Muscle of arm (tissue), 1 donor: ENCODE measurements at regions not wholly inside any gene's neighbourhood (a gene's known extent, or its start where the extent isn't known, plus 50 kb on each side); places are given as distances from the start of the nearest gene placed in this dataset.
"Not testable (repeated sequence)": the region's sequence is repeated elsewhere in the genome, so short reads cannot be mapped to it uniquely, and the experiment has no call there.

Experiments used
- DNase-seq: peaks from one replicate; pipeline ENCODE4 v3.0.0-alpha.2; 2013

DNA sequence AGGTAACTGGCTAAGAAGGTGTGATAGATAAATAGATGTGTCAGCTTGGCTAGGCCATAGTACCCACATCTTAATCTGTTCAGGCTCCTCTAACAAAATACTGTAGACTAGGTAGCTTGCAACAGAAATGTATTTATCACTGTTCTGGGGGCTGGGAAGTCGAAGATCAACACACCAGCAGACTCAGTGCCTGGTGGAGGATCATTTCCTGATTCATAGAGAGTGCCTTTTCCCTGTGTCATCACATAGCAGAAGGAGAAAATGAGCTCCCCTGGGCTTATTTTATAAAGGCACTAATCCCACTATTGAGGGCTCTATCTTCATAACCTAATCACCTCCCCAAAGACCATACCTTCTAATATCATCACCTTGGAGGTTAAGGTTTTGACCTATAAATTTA lies 532.7 kb upstream of the OLFM3 start:
- DNase-seq = no peak

DNA sequence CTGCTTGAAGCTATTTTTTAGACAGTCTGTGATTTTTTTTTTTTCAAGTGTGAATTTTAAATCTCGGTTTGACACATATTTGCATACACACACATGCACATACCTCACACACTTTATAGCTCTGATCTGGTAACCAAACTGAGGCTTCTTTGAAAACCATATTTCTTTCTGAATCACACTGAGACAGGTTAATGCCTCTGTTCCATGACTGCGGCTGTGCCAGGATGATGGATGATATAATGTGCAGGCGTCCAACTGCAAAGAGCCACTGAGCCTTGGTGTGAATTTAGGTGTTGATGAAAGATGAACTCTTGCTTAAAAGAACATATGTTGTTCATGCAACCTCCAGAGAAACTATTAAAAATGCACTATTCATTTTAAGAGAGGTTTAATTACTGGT lies 504.0 kb upstream of the OLFM3 start:
- no peak for DNase-seq

- no peak for DNase-seq
Observed at GRCh38 chr1:102498929-102499328, 502.2 kb upstream of the OLFM3 start.

DNA sequence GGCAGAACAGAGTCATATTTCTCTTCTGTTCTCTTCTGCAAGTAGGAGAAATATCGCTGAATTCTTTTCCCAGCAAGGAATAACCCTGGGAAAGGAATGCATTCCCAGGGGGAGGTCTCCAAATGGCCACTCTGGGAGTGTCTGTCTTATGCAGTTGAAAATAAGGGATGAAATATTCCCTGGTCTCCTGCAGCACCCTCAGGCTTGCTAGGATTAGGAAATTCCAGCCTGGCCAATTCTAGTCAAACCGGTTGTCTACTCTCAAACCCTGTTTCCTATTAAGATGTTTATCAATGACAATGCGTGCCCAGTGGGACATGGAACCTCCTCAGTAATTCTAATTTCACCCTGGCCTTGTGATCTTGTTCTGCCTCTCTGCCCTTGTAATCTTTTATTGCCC lies 501.1 kb upstream of the OLFM3 start:
- not testable (repeated sequence) for DNase-seq

DNA sequence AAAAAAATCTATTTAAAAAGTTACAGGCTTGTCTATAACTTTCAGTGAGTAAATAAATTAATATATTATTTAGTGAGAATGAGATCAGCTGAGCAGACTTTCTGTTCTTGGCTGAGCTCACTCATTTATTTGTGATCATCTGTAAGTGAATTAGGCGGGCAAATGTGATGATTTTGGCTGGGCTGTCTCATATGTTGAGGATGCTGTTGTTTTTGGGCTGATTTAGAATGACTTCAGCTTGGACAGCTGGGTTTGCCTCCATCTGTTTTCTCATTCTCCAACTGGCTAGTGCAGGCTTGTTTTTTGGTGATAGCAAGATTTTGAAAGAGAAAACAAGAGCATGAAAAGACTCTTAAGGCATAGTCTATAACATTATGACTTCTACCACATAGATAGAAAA lies 475.8 kb upstream of the OLFM3 start:
- peak; percentile 19 for DNase-seq

GRCh38 chr1:102470767-102471166 lies 474.0 kb upstream of the OLFM3 start:
- no peak for DNase-seq

DNA sequence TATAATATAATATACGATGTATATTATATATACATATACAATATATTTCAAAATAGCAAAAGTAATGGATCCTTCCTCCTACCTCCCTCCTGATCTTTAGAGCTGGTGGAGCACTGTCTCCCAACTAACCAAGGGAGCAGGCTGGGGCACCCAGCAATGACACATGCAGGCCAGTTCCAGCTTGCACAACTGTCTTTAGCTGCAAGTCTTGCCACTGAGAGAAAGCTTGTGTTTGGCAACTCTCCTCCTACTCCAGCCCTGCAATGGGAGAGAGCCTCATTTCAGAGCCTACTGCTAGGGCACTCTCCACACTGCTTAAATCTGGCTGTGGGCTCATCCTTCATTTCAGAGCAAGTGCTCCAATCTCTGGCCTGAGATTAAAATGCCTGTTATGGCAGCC lies 469.8 kb upstream of the OLFM3 start:
- DNase-seq = no peak

DNA sequence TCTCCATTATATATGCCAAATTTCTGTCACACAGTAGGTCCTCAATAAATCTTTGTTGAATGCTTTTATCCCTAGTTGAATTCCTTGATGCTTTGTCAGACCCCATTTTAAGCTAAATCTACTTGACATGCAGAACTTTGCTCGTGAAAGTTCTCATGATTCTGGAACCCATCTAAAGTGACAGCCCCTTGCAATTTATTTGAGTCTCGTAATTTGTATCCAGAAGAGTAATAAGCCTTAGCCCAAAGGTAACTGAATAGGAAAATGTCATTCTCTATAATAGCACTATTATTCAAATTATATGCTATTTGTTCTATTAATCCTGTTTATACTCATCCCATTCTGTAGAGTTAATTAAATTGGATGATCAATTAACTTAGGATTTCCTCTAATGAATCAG lies 466.6 kb upstream of the OLFM3 start:
- no peak for DNase-seq

DNA sequence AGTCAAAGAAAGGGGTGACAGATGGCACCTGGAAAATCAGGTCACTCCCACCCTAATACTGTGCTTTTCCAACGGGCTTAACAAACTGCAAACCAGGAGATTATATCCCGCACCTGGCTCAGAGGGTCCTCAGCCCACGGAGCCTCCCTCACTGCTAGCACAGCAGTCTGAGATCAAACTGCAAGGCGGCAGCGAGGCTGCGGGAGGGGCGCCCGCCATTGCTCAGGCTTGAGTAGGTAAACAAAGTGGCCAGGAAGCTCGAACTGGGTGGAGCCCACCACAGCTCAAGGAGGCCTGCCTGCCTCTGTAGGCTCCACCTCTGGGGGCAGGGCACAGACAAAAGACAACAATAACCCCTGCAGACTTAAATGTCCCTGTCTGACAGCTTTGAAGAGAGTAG lies 445.6 kb upstream of the OLFM3 start:
- DNase-seq = not testable (repeated sequence)

- no peak for DNase-seq
Observed at GRCh38 chr1:102435483-102435882, 438.8 kb upstream of the OLFM3 start.

DNA sequence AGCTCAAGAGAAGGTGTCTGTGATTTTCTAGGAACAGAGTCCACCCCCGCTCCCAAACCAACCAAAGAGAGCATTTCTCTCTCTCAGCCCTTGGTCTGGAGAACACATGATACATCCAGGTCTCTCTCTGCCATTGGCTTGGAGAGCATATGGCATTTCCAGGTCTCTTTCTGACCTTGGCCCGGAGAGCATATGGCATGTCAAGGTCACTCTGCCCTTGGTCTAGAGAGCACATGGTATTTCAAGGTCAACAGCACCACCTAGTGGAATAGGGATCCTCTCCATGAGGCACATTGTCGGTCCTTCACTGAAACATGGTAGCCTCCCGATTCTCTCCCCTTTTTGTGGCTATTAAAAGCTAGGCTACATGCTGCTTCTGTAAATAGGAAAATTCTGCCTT lies 437.7 kb upstream of the OLFM3 start:
- no peak for DNase-seq

GRCh38 chr1:102431253-102431652 lies 434.5 kb upstream of the OLFM3 start:
- no peak for DNase-seq

DNA sequence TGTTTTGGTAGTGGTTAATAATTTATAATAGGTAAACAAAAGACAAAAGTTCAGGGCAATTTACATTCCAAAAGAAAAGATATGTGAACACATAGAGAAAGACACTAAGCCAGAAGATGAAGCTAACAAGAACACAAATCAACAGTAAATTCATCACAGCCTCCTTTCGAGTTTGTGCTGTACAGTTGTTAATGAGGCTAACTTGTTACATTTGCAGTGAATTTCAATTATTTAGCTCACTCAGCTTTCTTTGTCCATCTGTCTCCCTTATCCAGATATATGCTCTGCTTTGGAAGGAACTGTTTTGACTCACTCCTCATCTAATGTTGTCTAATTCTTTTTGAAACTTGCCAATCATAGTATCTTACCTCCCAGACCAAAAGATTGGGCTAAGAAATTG lies 423.3 kb upstream of the OLFM3 start:
- no peak for DNase-seq
